ENCODE measurements at regions not wholly inside any gene's neighbourhood (a gene's known extent, or its start where the extent isn't known, plus 50 kb on each side); places are given as distances from the start of the nearest gene placed in this dataset.

- H3K27me3 ChIP-seq = no peaks in the 10 kb centered on the region
- no peaks in the 10 kb centered on the region for H3K9me3 ChIP-seq
- no peaks in the 10 kb centered on the region for H3K4me1 ChIP-seq
- TF ChIP-seq CTCF (IDR thresholded peaks at IDR 0.05) = no peak
- no peak overlapping the region for H3K4me3 ChIP-seq
- no peaks in the 10 kb centered on the region for H3K36me3 ChIP-seq
- DNase-seq (ENCODE audit: low spot score) = no peak
- no peak overlapping the region for H3K27ac ChIP-seq
Measured at GRCh38 chr15:87454860-87455259, 801.7 kb downstream of the NTRK3 start.

- Histone ChIP-seq H3K4me3 (no peak overlapping the region), H3K9me3 (no peaks in the 10 kb centered on the region), H3K4me1 (no peaks in the 10 kb centered on the region), H3K36me3 (no peaks in the 10 kb centered on the region), H3K27me3 (no peaks in the 10 kb centered on the region), H3K27ac (no peak overlapping the region)
- TF ChIP-seq CTCF (IDR thresholded peaks at IDR 0.05) = no peak
- no peak for DNase-seq (ENCODE audit: low spot score)
Measured at GRCh38 chr15:87450314-87450713, 806.2 kb downstream of the NTRK3 start.

- TF ChIP-seq CTCF (IDR thresholded peaks at IDR 0.05) = no peak
- H3K27ac ChIP-seq = no peak overlapping the region
- DNase-seq (ENCODE audit: low spot score) = no peak
Measured at GRCh38 chr15:87439090-87439489, 817.4 kb downstream of the NTRK3 start.

GRCh38 chr15:87433871-87434270 lies 822.7 kb downstream of the NTRK3 start:
- Histone ChIP-seq H3K9me3 (peaks cover 0 to 9% of the 10 kb centered on the region in 2 donors), H3K27ac (no peak overlapping the region), H3K36me3 (no peaks in the 10 kb centered on the region), H3K27me3 (no peaks in the 10 kb centered on the region), H3K4me1 (no peaks in the 10 kb centered on the region), H3K4me3 (no peak overlapping the region)
- DNase-seq (ENCODE audit: low spot score) = no peak
- no peak for TF ChIP-seq CTCF (IDR thresholded peaks at IDR 0.05)

More at GRCh38 chr15:87439090-87439489, 817.4 kb downstream of the NTRK3 start:
- no peak overlapping the region for H3K4me3 ChIP-seq
- peaks cover 0 to 9% of the 10 kb centered on the region in 2 donors for H3K9me3 ChIP-seq
- H3K4me1 ChIP-seq = no peaks in the 10 kb centered on the region
- no peaks in the 10 kb centered on the region for H3K36me3 ChIP-seq
- no peaks in the 10 kb centered on the region for H3K27me3 ChIP-seq

GRCh38 chr15:87429754-87430153 lies 826.8 kb downstream of the NTRK3 start:
- Histone ChIP-seq H3K27me3 (no peaks in the 10 kb centered on the region), H3K9me3 (no peaks in the 10 kb centered on the region), H3K36me3 (no peaks in the 10 kb centered on the region), H3K27ac (no peak overlapping the region), H3K4me3 (no peak overlapping the region), H3K4me1 (no peaks in the 10 kb centered on the region)
- no peak for DNase-seq (ENCODE audit: low spot score)
- TF ChIP-seq CTCF (IDR thresholded peaks at IDR 0.05) = no peak

- Histone ChIP-seq H3K36me3 (no peaks in the 10 kb centered on the region), H3K4me3 (no peak overlapping the region), H3K27ac (no peak overlapping the region), H3K4me1 (no peaks in the 10 kb centered on the region), H3K9me3 (no peaks in the 10 kb centered on the region), H3K27me3 (no peaks in the 10 kb centered on the region)
- no peak for DNase-seq (ENCODE audit: low spot score)
- no peak for TF ChIP-seq CTCF (IDR thresholded peaks at IDR 0.05)
Measured at GRCh38 chr15:87420017-87420416, 836.5 kb downstream of the NTRK3 start.

Measured in right atrium auricular region (tissue), 2 donors.